Nephron (organoid): ENCODE measurements at regions not wholly inside any gene's neighbourhood (a gene's known extent, or its start where the extent isn't known, plus 50 kb on each side); places are given as distances from the start of the nearest gene placed in this dataset.

Source experiments
- H3K27ac Mint-ChIP-seq, 3 experiments: 2 replicates each; pipeline ENCODE4 v1.8.0; 2020; ENCODE audit warnings: mixed read lengths in 3 of 3, mild to moderate bottlenecking in 2 of 3, moderate library complexity in 1 of 3
- H3K27me3 Mint-ChIP-seq: 2 replicates; pipeline ENCODE4 v1.8.0; 2021; ENCODE audit warnings: low read depth, mild to moderate bottlenecking, moderate library complexity, mixed read lengths
- H3K36me3 Mint-ChIP-seq: 2 replicates; pipeline ENCODE4 v1.8.0; 2020; ENCODE audit warnings: low read depth, mixed read lengths
- H3K4me1 Mint-ChIP-seq: 2 replicates; pipeline ENCODE4 v1.8.0; 2020; ENCODE audit warnings: mixed read lengths
- H3K4me3 Mint-ChIP-seq, 3 experiments: 2 replicates each; pipeline ENCODE4 v1.8.0; 2020; ENCODE audit warnings: mild to moderate bottlenecking in 3 of 3, mixed read lengths in 3 of 3, moderate library complexity in 2 of 3
- H3K9me3 Mint-ChIP-seq: 2 replicates; pipeline ENCODE4 v1.8.0; 2020; ENCODE audit warnings: mixed read lengths
- TF ChIP-seq, protein P1 (sequence below), 3 experiments: fragments of 200-600 bp; sonication (generic); IDR thresholded peaks; one replicate each; pipeline ENCODE4 v1.5.0; 2021; ENCODE audit warnings: antibody characterized with exemption in 3 of 3; ENCODE audit not compliant: unreplicated experiment in 3 of 3

DNA sequence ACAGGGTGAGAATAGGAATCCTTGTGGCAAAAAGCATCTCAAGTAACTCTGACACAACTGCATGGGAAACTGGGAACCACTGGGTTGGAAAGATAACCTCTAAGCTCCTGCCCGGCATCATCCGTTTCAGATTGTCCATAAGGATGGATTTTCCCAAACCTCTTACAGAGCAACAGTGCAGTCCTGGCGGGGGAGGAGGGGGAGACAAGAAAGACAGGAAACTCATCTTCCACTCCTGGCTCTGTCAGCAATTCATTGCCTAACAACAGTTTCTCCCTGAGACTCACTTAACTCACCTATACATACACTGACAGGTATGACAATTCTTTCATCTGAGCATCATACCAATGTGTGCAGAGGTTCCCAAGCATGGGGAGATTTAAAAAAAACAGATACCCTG lies 279.0 kb downstream of the RPLP1 start:
- no peak overlapping the region for H3K27ac Mint-ChIP-seq
- H3K9me3 Mint-ChIP-seq, result peaks cover 5% of the 10 kb centered on the region
- H3K4me3 Mint-ChIP-seq, result no peak overlapping the region
- TF ChIP-seq, protein P1, sequence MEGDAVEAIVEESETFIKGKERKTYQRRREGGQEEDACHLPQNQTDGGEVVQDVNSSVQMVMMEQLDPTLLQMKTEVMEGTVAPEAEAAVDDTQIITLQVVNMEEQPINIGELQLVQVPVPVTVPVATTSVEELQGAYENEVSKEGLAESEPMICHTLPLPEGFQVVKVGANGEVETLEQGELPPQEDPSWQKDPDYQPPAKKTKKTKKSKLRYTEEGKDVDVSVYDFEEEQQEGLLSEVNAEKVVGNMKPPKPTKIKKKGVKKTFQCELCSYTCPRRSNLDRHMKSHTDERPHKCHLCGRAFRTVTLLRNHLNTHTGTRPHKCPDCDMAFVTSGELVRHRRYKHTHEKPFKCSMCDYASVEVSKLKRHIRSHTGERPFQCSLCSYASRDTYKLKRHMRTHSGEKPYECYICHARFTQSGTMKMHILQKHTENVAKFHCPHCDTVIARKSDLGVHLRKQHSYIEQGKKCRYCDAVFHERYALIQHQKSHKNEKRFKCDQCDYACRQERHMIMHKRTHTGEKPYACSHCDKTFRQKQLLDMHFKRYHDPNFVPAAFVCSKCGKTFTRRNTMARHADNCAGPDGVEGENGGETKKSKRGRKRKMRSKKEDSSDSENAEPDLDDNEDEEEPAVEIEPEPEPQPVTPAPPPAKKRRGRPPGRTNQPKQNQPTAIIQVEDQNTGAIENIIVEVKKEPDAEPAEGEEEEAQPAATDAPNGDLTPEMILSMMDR (IDR thresholded peaks at IDR 0.05; ENCODE audit: unreplicated experiment in 3 of 3), result no peak
- no peaks in the 10 kb centered on the region for H3K36me3 Mint-ChIP-seq
- peaks cover 43% of the 10 kb centered on the region for H3K27me3 Mint-ChIP-seq
- peaks cover 32% of the 10 kb centered on the region for H3K4me1 Mint-ChIP-seq

DNA sequence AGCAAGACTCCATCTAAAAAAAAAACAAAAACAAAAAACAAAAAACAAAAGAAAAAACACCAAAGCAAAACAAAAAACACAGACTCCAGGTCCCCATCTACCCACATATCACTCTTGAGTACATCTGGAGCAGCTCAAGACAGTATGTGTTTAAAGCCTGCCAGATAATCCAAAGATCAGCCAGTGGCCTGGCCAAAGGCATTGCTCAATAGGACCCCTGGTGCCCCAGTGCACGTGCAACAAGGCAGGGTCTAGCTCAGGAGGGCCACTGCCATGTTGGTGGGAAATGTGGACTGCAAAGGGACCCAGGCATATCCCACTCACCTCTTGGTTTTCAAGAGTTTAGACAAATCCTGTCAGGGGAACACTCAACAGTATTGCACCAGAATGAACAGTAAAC lies 279.5 kb downstream of the RPLP1 start:
- peaks cover 9% of the 10 kb centered on the region for H3K9me3 Mint-ChIP-seq
- peaks cover 32% of the 10 kb centered on the region for H3K4me1 Mint-ChIP-seq
- H3K36me3 Mint-ChIP-seq, result peaks cover 2% of the 10 kb centered on the region
- TF ChIP-seq, protein P1 (IDR thresholded peaks at IDR 0.05; ENCODE audit: unreplicated experiment in 3 of 3), result no peak
- H3K27ac Mint-ChIP-seq, result no peak overlapping the region
- H3K27me3 Mint-ChIP-seq, result peaks cover 45% of the 10 kb centered on the region
- H3K4me3 Mint-ChIP-seq, result no peak overlapping the region

DNA sequence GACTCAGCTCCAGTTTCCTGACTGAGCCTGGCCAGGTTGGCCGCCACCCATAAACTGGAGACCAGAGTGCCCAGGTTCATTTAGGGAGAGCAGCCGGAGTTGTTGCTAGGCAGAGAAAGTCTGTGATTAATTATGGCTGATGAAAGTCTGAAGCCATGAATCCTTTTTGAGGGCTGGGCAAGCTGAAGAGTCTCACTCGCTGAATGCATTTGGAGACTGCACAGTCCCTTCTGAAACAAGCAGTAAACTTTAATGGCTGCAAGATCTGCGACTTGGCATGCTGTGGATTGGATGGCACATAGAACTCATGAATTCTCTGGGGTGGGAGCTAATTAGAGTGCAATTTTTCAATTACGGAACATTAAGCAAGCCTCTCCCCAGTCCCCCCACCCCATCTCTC lies 282.1 kb downstream of the RPLP1 start:
- Mint-ChIP-seq H3K27ac (peak overlapping the region in 1 of 3 experiments; percentile 29), H3K9me3 (peaks cover 14% of the 10 kb centered on the region), H3K36me3 (peaks cover 3% of the 10 kb centered on the region), H3K4me1 (peaks cover 27% of the 10 kb centered on the region), H3K4me3 (no peak overlapping the region), H3K27me3 (peaks cover 51% of the 10 kb centered on the region)
- TF ChIP-seq, protein P1 (IDR thresholded peaks at IDR 0.05; ENCODE audit: unreplicated experiment in 3 of 3), result no peak

DNA sequence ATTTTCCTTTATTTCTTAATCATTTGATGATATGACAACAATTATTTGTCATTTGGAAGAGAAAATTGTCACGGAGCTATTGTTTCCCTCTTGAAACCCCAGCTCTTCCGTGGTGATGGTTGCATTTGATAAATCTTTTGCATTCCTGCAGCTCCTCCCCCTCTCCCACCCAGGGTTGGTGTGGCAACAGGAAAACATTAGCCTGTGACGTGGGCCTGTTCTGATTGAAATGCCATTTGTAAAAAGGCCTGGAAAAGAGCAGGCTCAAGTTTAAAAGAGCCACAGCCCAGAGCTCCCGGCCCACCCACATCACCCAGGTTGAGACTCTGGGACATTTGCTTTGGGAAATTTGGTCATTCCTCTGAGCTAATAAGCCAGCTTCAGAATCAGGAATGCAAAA lies 282.5 kb downstream of the RPLP1 start:
- Mint-ChIP-seq H3K36me3 (peaks cover 3% of the 10 kb centered on the region), H3K27ac (peak overlapping the region in 2 of 3 experiments; percentile 29 to 36), H3K9me3 (peaks cover 16% of the 10 kb centered on the region), H3K4me1 (peaks cover 25% of the 10 kb centered on the region), H3K4me3 (no peak overlapping the region), H3K27me3 (peaks cover 54% of the 10 kb centered on the region)
- TF ChIP-seq, protein P1 (IDR thresholded peaks at IDR 0.05; ENCODE audit: unreplicated experiment in 3 of 3), result no peak

DNA sequence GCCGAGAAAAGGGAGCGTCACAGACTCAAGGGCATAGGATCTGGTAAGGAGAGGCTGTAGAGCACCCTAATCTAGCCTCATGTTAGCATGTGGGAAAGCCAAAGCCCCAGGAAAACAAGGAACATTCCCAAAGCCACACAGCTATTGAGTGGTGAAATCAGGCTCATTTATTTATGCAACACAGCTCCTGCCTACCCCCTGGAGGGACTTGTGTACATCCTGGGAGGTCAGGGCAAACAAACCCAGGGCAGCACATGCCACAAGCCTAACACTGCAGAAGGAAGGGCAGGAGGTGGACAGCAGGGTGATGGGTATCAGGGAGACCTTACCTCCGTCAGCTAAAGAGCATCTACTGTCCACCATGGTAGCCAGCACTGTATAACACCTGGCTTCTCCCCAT lies 283.5 kb downstream of the RPLP1 start:
- Mint-ChIP-seq H3K9me3 (peaks cover 22% of the 10 kb centered on the region), H3K36me3 (peaks cover 3% of the 10 kb centered on the region), H3K27me3 (peaks cover 48% of the 10 kb centered on the region), H3K4me3 (no peak overlapping the region), H3K27ac (no peak overlapping the region), H3K4me1 (peaks cover 20% of the 10 kb centered on the region)
- TF ChIP-seq, protein P1 (IDR thresholded peaks at IDR 0.05; ENCODE audit: unreplicated experiment in 3 of 3), result no peak

DNA sequence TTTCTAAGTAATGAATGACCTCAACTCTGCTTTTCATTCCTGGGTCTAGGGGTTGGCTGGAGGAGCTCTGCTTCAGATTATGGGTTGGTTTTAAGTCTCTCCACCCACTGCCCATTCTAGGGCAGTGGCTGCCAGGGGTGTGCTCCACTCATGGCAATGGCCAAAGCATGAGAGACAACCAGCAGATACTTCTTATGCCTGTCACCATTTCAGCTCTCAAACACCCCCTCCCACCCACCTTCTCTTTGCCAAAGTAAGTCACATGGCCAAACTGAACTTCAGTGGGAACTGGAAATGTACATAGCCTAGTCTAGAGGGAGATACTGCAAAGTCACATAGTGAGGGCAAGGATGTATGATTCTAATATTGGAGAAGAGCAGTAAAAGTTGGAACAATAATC lies 285.3 kb downstream of the RPLP1 start:
- H3K27ac Mint-ChIP-seq, result no peak overlapping the region
- peaks cover 19% of the 10 kb centered on the region for H3K4me1 Mint-ChIP-seq
- H3K27me3 Mint-ChIP-seq, result peaks cover 54% of the 10 kb centered on the region
- peaks cover 3% of the 10 kb centered on the region for H3K36me3 Mint-ChIP-seq
- peaks cover 28% of the 10 kb centered on the region for H3K9me3 Mint-ChIP-seq
- no peak overlapping the region for H3K4me3 Mint-ChIP-seq
- TF ChIP-seq, protein P1 (IDR thresholded peaks at IDR 0.05; ENCODE audit: unreplicated experiment in 3 of 3), result no peak
